Ovary (tissue), 3 donors: ENCODE measurements at regions not wholly inside any gene's neighbourhood (a gene's known extent, or its start where the extent isn't known, plus 50 kb on each side); places are given as distances from the start of the nearest gene placed in this dataset.

ENCODE experiments used
- EP300 ChIP-seq: sonication (generic); formaldehyde crosslinking; IDR thresholded peaks from one replicate; pipeline ENCODE4 v1.6.1; 2017; ENCODE audit warnings: antibody characterized with exemption
- POLR2A ChIP-seq: fragments of 450-650 bp; IDR thresholded peaks from one replicate; pipeline ENCODE4 v1.6.1; 2017; ENCODE audit warnings: antibody characterized with exemption, mild to moderate bottlenecking, moderate library complexity
- TF ChIP-seq, protein P1 (sequence below), 3 donors: fragments of 450-650 bp in 2 of 3; fragments of 200-600 bp in 1 of 3; IDR thresholded peaks; one replicate each; pipeline versions ENCODE4 v1.5.1 to v1.8.0; 2016 to 2022; ENCODE audit warnings: antibody characterized with exemption in 3 of 3, mild to moderate bottlenecking in 1 of 3
- donor health status: DM: no; HTN: no; CAD: no.

- TF ChIP-seq, protein P1, sequence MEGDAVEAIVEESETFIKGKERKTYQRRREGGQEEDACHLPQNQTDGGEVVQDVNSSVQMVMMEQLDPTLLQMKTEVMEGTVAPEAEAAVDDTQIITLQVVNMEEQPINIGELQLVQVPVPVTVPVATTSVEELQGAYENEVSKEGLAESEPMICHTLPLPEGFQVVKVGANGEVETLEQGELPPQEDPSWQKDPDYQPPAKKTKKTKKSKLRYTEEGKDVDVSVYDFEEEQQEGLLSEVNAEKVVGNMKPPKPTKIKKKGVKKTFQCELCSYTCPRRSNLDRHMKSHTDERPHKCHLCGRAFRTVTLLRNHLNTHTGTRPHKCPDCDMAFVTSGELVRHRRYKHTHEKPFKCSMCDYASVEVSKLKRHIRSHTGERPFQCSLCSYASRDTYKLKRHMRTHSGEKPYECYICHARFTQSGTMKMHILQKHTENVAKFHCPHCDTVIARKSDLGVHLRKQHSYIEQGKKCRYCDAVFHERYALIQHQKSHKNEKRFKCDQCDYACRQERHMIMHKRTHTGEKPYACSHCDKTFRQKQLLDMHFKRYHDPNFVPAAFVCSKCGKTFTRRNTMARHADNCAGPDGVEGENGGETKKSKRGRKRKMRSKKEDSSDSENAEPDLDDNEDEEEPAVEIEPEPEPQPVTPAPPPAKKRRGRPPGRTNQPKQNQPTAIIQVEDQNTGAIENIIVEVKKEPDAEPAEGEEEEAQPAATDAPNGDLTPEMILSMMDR (IDR thresholded peaks at IDR 0.05): no peak
- TF ChIP-seq POLR2A (no peak), EP300 (no peak)
Observed at GRCh38 chr1:80668372-80668771, 1132.4 kb upstream of the ADGRL2 start.
